GM21381 (cell line): ENCODE measurements at regions not wholly inside any gene's neighbourhood (a gene's known extent, or its start where the extent isn't known, plus 50 kb on each side); places are given as distances from the start of the nearest gene placed in this dataset.

Experiments
- ATAC-seq: cut with Tn5 transposase; IDR thresholded peaks from one replicate; pipeline ENCODE4 v1.9.1; 2021; ENCODE audit warnings: mild to moderate bottlenecking, moderate library complexity; ENCODE audit not compliant: unreplicated experiment

GRCh38 chr21:31502537-31503143 lies 156.9 kb upstream of the SOD1 start:
- no peak for ATAC-seq

GRCh38 chr21:31501926-31502325 lies 157.6 kb upstream of the SOD1 start:
- no peak for ATAC-seq

DNA sequence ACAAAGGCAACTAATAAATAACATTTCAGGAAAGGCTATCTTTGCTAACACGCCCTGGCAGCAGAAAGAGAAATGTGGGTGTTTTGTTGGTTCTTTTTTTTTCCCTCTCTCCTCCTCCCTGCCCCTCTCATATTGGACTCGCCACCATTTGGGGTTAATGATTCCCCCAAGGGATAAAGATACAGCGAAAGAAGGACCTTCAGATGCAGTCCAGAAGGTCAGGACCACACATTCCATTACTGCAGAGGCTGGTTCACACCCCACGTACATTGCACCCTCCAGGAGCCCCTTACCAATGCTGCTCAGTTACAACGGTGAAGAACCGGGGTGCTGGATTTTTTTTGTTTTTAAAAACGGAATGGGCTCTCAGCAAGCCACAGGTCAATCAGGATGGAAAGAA lies 156.9 kb upstream of the TIAM1 start:
- ATAC-seq, result no peak

GRCh38 chr21:31500071-31500470 lies 156.0 kb upstream of the TIAM1 start:
- ATAC-seq, result no peak

- ATAC-seq, result no peak
Measured at GRCh38 chr21:31498985-31499384, 154.9 kb upstream of the TIAM1 start.

DNA sequence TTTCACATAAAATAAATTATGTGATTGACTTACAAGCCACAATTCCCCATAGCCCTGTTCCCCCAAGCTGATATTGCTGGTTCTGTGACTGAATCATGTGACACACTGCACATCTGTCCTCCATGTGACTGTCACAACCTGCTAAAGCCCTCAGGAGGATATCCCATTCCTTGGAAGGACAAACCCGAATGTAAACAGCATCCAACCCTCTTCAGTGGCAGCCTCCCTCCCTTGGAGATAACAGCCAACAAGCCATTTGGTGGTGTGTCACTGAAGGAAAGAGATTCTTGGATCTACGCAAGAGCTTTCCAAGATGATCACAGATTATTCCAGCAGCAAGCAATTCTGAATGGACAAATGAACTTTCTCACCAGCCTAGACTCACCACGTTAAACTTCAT lies 153.9 kb upstream of the TIAM1 start:
- no peak for ATAC-seq

- no peak for ATAC-seq
Measured at GRCh38 chr21:31493350-31493880, 149.4 kb upstream of the TIAM1 start.

- ATAC-seq, result no peak
Measured at GRCh38 chr21:31491617-31492016, 147.6 kb upstream of the TIAM1 start.

GRCh38 chr21:31490443-31490842 lies 146.4 kb upstream of the TIAM1 start:
- no peak for ATAC-seq

GRCh38 chr21:31489726-31490125 lies 145.7 kb upstream of the TIAM1 start:
- ATAC-seq, result no peak

- ATAC-seq, result no peak
Measured at GRCh38 chr21:31489014-31489413, 145.0 kb upstream of the TIAM1 start.

DNA sequence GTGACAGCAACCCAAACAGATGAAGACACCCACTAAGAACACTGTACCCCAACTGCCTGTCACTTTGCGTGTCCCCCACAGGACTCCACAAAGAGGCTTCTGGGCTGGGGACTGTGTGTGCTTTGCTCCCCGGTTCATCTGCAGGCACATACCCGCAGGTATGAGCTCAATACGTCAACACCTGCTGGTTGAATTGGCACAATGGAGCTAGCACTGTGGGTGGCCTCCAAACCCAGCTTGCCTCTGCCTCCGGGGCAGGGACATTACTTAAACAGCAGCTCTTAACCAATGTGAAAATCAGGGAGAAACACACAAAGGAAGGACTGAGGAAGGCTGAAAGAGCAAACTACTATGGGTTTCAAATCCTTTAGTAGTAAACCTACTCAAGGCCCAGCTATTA lies 140.2 kb upstream of the TIAM1 start:
- ATAC-seq, result no peak

- no peak for ATAC-seq
Measured at GRCh38 chr21:31483146-31483545, 139.1 kb upstream of the TIAM1 start.

- no peak for ATAC-seq
Measured at GRCh38 chr21:31482460-31482859, 138.4 kb upstream of the TIAM1 start.

DNA sequence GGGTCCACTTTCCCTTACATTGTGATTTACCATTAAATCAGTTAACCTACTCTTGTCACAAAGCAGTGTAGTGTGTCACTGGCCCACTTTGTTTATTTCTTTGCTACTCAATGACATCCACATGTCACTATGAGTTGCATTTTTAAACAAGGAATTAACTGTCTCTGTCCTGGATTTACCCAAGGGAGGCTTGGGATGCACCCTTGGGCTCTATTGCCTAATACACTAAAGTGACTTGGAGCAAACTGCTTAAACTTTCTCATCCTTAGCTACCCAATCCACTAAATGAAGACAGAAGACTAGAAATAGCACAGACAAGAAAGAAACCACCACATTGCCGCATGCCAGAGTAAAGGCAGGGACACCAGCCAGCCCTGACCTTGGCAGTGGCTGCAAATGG lies 136.2 kb upstream of the TIAM1 start:
- ATAC-seq, result no peak

- ATAC-seq, result no peak
Measured at GRCh38 chr21:31479714-31480113, 135.7 kb upstream of the TIAM1 start.

- ATAC-seq, result no peak
Measured at GRCh38 chr21:31479222-31479621, 135.2 kb upstream of the TIAM1 start.

DNA sequence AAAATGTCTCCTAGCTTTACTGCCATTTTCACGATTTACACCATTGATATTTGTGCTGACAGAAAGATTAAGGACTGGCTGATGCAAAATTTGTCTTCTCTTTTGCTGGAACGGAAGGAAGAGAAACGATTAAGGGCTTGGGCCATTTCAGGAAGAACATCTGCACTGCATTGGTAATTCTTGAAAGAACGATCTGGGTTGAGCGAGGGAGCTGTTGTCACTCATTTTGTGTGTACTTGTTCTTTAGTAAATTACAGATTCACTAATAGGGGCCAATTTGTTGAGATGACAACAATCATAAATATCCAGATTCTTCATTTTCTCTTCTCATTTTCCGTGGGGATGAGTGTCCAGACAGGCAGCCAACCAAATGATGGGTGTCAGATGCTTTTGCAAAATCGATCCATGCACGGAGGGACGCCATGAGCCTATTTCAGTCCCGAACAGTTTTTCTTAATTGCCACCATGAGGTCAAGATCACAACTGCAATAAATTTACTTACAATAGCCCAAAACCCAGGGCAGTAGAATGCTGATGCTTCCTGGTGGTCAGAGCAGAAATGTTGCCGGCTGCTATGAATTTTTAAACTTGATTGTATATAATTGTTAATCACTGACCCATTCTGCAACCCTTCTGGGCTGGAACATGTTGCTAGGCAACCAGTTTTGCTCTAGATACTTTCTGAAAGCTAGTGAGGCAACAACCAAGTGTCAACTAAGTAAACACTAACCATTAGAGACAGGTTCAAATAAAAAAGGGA lies 132.4 kb upstream of the TIAM1 start:
- no peak for ATAC-seq

DNA sequence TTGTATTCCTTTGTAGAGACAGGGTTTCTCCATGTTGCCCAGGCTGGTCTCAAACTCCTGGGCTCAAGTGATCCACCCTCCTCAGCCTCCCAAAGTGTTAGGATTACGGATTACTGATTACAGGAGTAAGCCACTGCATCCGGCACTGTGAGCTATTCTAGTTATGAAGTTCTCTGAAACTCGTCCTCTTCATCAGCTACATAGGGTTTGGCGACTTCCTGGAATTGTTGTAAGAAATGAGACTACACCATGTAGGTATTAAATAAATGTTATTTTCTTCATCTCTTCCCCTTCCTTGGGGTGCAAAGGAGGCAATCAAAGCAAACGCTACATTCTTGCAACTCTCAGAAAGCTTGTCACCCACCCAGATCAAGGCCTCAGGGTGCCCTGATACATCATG lies 131.2 kb upstream of the TIAM1 start:
- ATAC-seq, result no peak

DNA sequence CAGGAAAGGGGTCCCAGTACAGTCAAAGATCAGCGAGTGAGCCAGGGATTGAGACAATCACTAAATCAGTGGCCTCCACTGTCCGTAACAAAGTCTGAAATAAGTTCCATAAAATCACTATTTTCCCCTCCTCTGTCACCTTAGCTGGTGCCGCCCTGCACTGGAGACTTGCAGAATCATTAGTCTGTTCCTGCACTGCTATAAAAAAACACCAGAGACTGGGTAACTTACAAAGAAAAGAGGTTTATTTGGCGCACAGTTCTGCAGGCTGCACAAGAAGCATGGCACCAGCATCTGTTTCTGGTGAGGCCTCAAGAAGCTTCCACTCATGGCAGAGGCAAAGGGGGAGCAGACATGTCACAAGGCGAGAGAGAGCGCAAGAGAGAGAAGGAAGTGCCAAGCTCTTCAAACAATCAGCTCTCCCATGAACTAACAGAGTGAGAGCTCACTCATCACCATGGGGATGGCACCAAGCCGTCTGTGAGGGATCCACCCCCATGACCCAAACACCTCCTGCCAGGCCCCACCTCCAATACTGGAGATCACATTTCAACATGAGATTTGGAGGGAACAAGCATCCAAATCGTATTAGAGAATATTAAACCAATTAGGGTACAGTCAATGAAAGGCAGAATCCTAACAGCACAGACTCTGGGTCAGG lies 129.8 kb upstream of the TIAM1 start:
- no peak for ATAC-seq

- ATAC-seq, result no peak
Measured at GRCh38 chr21:31471865-31472264, 127.8 kb upstream of the TIAM1 start.
